ENCODE measurements at regions not wholly inside any gene's neighbourhood (a gene's known extent, or its start where the extent isn't known, plus 50 kb on each side); places are given as distances from the start of the nearest gene placed in this dataset.
A peak's percentile ranks its signal among the peaks of the same experiment; 100 is the strongest.

DNA sequence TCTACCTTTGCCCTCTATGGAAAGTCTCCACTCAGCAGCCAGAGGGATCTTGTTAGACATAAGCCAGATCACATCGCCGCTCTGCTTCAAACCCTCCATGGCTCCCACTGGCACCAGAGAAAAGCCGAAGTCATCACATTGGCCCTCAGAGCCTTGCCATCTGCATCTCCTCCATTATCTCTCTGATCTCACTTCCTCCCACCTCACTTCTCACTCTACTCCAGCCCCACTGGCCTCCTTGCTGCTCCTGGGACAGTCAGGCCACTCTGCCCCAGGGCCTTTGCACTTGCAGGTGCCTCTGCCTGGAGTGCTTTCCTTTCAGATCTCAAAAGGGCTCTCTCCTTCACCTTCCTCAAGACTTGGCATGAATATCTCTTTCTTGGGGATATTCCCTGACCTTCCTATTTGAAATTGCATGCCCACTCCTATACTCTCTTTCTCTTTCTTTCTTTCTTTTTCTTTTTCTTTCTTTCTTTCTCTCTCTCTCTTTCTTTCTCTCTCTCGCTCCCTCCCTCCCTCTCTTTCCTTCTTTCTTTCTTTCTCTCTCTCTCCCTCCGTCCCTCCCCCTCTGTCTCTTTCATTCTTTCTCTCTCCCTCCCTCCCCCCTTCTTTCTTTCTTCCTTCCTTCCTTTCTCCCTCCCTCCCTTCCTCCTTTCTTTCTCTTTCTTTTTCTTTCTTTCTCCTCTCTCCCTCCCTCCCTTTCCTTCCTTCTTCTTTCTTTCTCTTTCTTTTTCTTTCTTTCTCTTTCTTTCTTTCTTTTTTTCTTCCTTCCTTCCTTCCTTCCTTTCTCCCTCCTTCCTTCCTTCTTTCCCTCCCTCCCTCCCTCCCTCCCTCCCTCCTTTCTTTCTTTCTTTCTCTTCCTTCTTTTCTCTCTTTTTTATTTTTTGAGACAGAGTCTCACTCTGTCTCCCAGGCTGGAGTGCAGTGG lies 96.0 kb upstream of the CASZ1 start:
- no peak overlapping the region for H2BK120ac ChIP-seq (replicated peaks; ENCODE audit: low read depth, low read length)
- no peak overlapping the region for H3K4me3 ChIP-seq (ENCODE audit: extremely low read depth in 1 of 4, insufficient read depth in 2 of 4, low read depth in 3 of 4, low read length in 4 of 4)
- no peaks in the 10 kb centered on the region for H3K79me1 ChIP-seq (ENCODE audit: low read depth, low read length)
- no peak overlapping the region for H3K14ac ChIP-seq (ENCODE audit: insufficient read length)
- H2BK5ac ChIP-seq (ENCODE audit: low read depth, low read length), result no peak overlapping the region
- H3K9ac ChIP-seq (replicated peaks in 1 of 4; ENCODE audit: extremely low read depth in 1 of 4, low read depth in 3 of 4, low read length in 3 of 4), result no peak overlapping the region
- H4K91ac ChIP-seq (replicated peaks; ENCODE audit: insufficient read length, low read length), result no peak overlapping the region
- 73% methylated on average over 4 of the region's 5 CpGs; no CpG with 5 or more reads in 1 of the 2 experiments for WGBS, 2 experiments (ENCODE audit: extremely low coverage in 1 of 2, insufficient coverage in 1 of 2, insufficient read length in 1 of 2, insufficient replicate concordance in 2 of 2, low coverage in 1 of 2, low lambda C conversion rate in 2 of 2, missing lambda C conversion rate in 1 of 2)
- no peaks in the 10 kb centered on the region for H4K20me1 ChIP-seq (replicated peaks in 1 of 2; ENCODE audit: control insufficient read depth in 1 of 2, insufficient read depth in 2 of 2, low read length in 2 of 2)
- H4K8ac ChIP-seq (ENCODE audit: extremely low read depth, insufficient read depth, low read length), result no peak overlapping the region
- no peak overlapping the region for H3K56ac ChIP-seq (replicated peaks; ENCODE audit: insufficient read length, low read depth, low read length)
- no peaks in the 10 kb centered on the region for H3K79me2 ChIP-seq (ENCODE audit: control insufficient read depth in 1 of 2, insufficient read depth in 2 of 2, low read length in 2 of 2)
- H3K23ac ChIP-seq (ENCODE audit: insufficient read length), result no peak overlapping the region
- H2BK20ac ChIP-seq (ENCODE audit: low read length), result no peak overlapping the region
- H3K27ac ChIP-seq (ENCODE audit: low read depth, low read length), result no peak overlapping the region
- H3K9me3 ChIP-seq (ENCODE audit: insufficient read depth in 2 of 2, low read depth in 1 of 2, low read length in 1 of 2), result no peaks in the 10 kb centered on the region
- no peak overlapping the region for H3K4me2 ChIP-seq (ENCODE audit: insufficient read depth in 1 of 2, low read depth in 2 of 2, low read length in 2 of 2)
- peak; percentile 76; the same call in 1 of the 2 replicates for TF ChIP-seq KDM1A (IDR thresholded peaks at IDR 0.05; ENCODE audit: borderline replicate concordance, low read length)
- no peak for TF ChIP-seq SIRT6 (IDR thresholded peaks at IDR 0.05; ENCODE audit: low read length)
- TF ChIP-seq CBX5 (IDR thresholded peaks at IDR 0.05; ENCODE audit: low read depth, low read length), result no peak
- no peak for TF ChIP-seq CEBPB (IDR thresholded peaks at IDR 0.05; ENCODE audit: low read depth, low read length)
- no peak for TF ChIP-seq TCF12 (IDR thresholded peaks at IDR 0.05; ENCODE audit: low read depth, low read length)
- TF ChIP-seq HDAC2 (IDR thresholded peaks at IDR 0.05; ENCODE audit: borderline replicate concordance in 1 of 2, low read depth in 2 of 2, low read length in 2 of 2), result 0 out of 4 replicates have a peak, but pooled peaks of 1 of the 2 experiments have one; percentile 43
- H3K36me3 ChIP-seq (ENCODE audit: control insufficient read depth in 2 of 4, insufficient read depth in 4 of 4, low read length in 3 of 4), result no peaks in the 10 kb centered on the region
- peaks cover 0 to 19% (median 14%) of the 10 kb centered on the region in 4 experiments; a peak in 6 of 7 replicates for H3K27me3 ChIP-seq (replicated peaks in 1 of 4; ENCODE audit: control insufficient read depth in 3 of 4, extremely low read depth in 1 of 4, insufficient read depth in 3 of 4, low read length in 3 of 4)
- no peak overlapping the region for H4K5ac ChIP-seq (ENCODE audit: insufficient read length, low read depth, low read length)
- peaks cover 2 to 16% (median 8%) of the 10 kb centered on the region in 4 experiments; a peak in 6 of 7 replicates for H3K4me1 ChIP-seq (replicated peaks in 1 of 4; ENCODE audit: control insufficient read depth in 3 of 4, insufficient read depth in 4 of 4, low read length in 3 of 4)
- peaks cover 1% of the 10 kb centered on the region; the same call in 1 of the 2 replicates for H3K23me2 ChIP-seq (ENCODE audit: low read depth, low read length)
- H2BK15ac ChIP-seq (ENCODE audit: low read length), result no peak overlapping the region
- no peak overlapping the region for H2AFZ ChIP-seq (ENCODE audit: low read length)
- DNase-seq (ENCODE audit: low read depth in 1 of 2, low spot score in 2 of 2) (no peak), FAIRE-seq (no peak)
- CTCF ChIA-PET (ENCODE audit: partially characterized antibody), result interaction anchor here (0.8 kb wide), 1 partner anchor 22 kb away, joined by 3 read pairs; no protein-coding TSS in a partner anchor
- POLR2A ChIA-PET (ENCODE audit: partially characterized antibody), result interaction anchor here (0.6 kb wide), 1 partner anchor 131 kb away, joined by 3 read pairs; no protein-coding TSS in a partner anchor
- H2BK12ac ChIP-seq (ENCODE audit: low read depth, low read length), result no peak overlapping the region
- no peak overlapping the region for H3K18ac ChIP-seq (ENCODE audit: extremely low read depth, low read length)
- no peak overlapping the region for H2AK5ac ChIP-seq (ENCODE audit: low read depth, low read length)
- H3K4ac ChIP-seq (replicated peaks; ENCODE audit: insufficient read length, low read depth, low read length), result no peak overlapping the region

Measured in H1 (cell line).